Right lobe of liver (tissue), 6 donors: ENCODE measurements at regions not wholly inside any gene's neighbourhood (a gene's known extent, or its start where the extent isn't known, plus 50 kb on each side); places are given as distances from the start of the nearest gene placed in this dataset.

Experiments
- ATAC-seq, 4 donors: fragments of 200-7000 bp; cut with Tn5 transposase; one replicate each; pipeline ENCODE4 v1.9.1; 2020; ENCODE audit warnings: mild to moderate bottlenecking in 4 of 4, moderate library complexity in 4 of 4
- DNase-seq, 3 donors: peaks; one replicate each; pipeline ENCODE4 v3.0.0-alpha.2; 2020
- H3K27ac ChIP-seq, 3 donors: fragments of 200-600 bp; one replicate each; pipeline ENCODE4 v1.8.0; 2022
- H3K27me3 ChIP-seq, 2 donors: fragments of 200-600 bp; one replicate each; pipeline ENCODE4 v1.8.0; 2022
- H3K36me3 ChIP-seq, 4 donors: fragments of 200-600 bp; sonication (generic) in 1 of 4; one replicate each; pipeline versions ENCODE4 v1.5.1 to v1.8.0; 2017 to 2022; ENCODE audit warnings: control low read depth in 1 of 4
- H3K4me1 ChIP-seq, 4 donors: fragments of 200-600 bp; sonication (generic) in 1 of 4; one replicate each; pipeline versions ENCODE4 v1.5.1 to v1.8.0; 2017 to 2022; ENCODE audit warnings: control low read depth in 1 of 4
- H3K4me3 ChIP-seq, 3 donors: fragments of 200-600 bp; one replicate each; pipeline ENCODE4 v1.8.0; 2022
- H3K9me3 ChIP-seq, 4 donors: fragments of 200-600 bp; sonication (generic) in 1 of 4; one replicate each; pipeline versions ENCODE4 v1.5.1 to v1.8.0; 2017 to 2022; ENCODE audit warnings: control low read depth in 1 of 4
- CTCF ChIP-seq, 4 donors: fragments of 200-600 bp in 3 of 4; fragments of 450-650 bp in 1 of 4; IDR thresholded peaks; one replicate each; pipeline versions ENCODE4 v1.5.1 to v1.8.0; 2016 to 2022; ENCODE audit warnings: antibody characterized with exemption in 4 of 4, mild to moderate bottlenecking in 2 of 4
- POLR2A ChIP-seq: fragments of 450-650 bp; IDR thresholded peaks from one replicate; pipeline ENCODE4 v1.6.1; 2017; ENCODE audit warnings: antibody characterized with exemption, mild to moderate bottlenecking
- WGBS: methylation state at CpG from one replicate; pipeline ENCODE4 v1.1.6; 2018; ENCODE audit warnings: low coverage, low lambda C conversion rate; ENCODE audit not compliant: insufficient coverage; ENCODE audit errors: missing lambda C conversion rate; 5-methylcytosine and 5-hydroxymethylcytosine counted together
- intact Hi-C, 2 donors: fragments of 100-400 bp; cut with DNase I; formaldehyde crosslinking; loops; one replicate each; pipeline versions ENCODE4 v1.11.2 to v1.14.1; 2022
- donor health status: DM: no; HTN: yes; CAD: no.
- donor health status: DM: no; HTN: no; CAD: no.
- donor health status: DM: no; HTN: no; CAD: no.
- donor health status: DM: no; HTN: yes; CAD: no.
- donor health status: DM: no; HTN: yes; CAD: no.

GRCh38 chr6:167719920-167720319, 106.8 kb upstream of the AFDN start:
- Histone ChIP-seq H3K4me3 (no peak overlapping the region), H3K27me3 (no peaks in the 10 kb centered on the region), H3K36me3 (no peaks in the 10 kb centered on the region), H3K27ac (no peak overlapping the region), H3K4me1 (no peaks in the 10 kb centered on the region), H3K9me3 (no peaks in the 10 kb centered on the region)
- ATAC-seq = peak in 1 of 4 donors; percentile 25
- intact Hi-C loops = no loop called here
- WGBS = 83% methylated on average over 5 of the region's 23 CpGs
- peak in 1 of 3 donors; percentile 26 for DNase-seq
- TF ChIP-seq CTCF (IDR thresholded peaks at IDR 0.05) (no peak), POLR2A (no peak)

DNA sequence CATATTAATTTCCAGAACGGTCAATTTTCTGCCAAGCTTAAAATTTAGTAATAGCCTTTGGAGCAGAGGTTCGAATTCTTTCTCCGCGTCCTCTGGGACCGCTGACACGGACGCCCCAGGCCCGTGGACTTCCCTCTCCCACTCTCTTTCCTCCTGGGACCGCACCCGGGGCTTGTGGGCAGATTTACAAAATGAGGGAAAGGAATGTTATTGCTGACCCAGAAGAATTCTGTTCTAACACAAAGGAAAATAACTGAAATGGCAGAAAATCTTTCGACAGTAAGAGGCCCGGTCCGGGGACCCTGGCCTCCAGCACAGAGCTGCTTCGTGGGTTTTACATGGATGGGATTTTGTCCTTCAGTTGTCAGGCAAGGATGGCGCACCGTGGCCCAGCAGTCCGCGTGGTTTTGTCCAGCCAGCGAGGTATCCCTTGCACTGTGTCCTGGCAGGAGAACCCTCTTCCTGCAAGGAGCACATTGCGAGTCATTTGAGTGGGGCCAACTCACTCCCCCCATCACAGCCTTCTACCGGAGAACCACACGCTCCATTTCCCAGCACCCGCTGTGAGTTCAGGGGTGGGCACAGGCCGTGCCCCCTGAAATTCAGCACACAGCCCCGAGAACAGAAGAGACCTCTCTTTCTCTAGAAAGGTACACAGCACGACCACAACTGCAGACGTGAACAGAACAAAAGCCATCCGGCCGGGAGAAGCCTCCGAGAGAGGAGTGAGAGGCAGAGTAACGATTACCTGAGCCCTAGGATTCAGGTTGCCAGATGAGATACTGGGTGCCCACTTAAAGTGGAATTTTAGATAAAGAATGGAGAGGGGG, 106.0 kb upstream of the AFDN start:
- intact Hi-C loops = no loop called here
- 75% methylated on average over 23 of the region's 31 CpGs for WGBS
- DNase-seq = peak in 1 of 3 donors; percentile 35

GRCh38 chr6:167721291-167721690, 105.4 kb upstream of the AFDN start:
- intact Hi-C loops = no loop called here
- Histone ChIP-seq H3K27ac (no peak overlapping the region), H3K27me3 (no peaks in the 10 kb centered on the region), H3K4me3 (no peak overlapping the region), H3K36me3 (no peaks in the 10 kb centered on the region), H3K9me3 (no peaks in the 10 kb centered on the region), H3K4me1 (no peaks in the 10 kb centered on the region)
- WGBS = 88% methylated on average over 5 of the region's 10 CpGs
- DNase-seq (peak in 1 of 3 donors; percentile 31), ATAC-seq (no peak)
- TF ChIP-seq CTCF (IDR thresholded peaks at IDR 0.05) = no peak
- TF ChIP-seq POLR2A = no peak

More for the DNA sequence above, 106.0 kb upstream of the AFDN start:
- Histone ChIP-seq H3K36me3 (no peaks in the 10 kb centered on the region), H3K4me1 (no peaks in the 10 kb centered on the region), H3K4me3 (no peak overlapping the region), H3K9me3 (no peaks in the 10 kb centered on the region), H3K27me3 (no peaks in the 10 kb centered on the region), H3K27ac (no peak overlapping the region)
- no peak for ATAC-seq
- TF ChIP-seq CTCF (IDR thresholded peaks at IDR 0.05) (no peak), POLR2A (no peak)

DNA sequence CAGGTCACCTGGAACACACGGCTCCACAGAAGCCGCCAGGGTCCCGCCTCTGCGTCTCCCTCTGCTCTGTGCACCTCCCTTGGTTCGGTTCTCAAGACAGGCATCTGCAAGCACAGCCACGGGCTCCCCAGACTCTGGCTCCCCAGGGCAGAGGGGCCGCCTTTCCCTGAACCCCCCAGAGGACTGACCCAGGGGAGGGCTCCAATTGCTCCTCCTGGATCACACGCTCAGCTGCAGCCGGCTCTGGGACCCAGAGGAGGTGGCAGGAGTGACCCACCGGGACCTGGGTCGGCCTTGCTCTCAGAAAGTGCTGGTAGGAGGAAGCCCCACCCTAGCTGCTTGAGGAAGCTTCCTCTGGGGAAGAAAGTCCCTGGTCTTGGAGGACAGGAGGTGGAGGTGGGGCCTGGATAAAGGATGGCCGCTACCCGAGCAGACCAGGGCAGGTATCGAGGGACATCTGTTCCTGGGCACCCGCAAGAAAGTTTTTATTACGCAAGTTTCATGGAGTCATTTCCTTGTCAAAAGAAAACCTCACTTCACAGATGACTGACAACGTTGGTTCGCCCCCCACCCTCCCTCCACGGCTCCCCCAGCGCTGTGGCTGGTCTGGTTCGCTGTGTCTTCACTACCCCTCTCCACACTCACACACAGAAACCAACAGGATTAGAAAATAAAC, 103.9 kb upstream of the AFDN start:
- Histone ChIP-seq H3K36me3 (no peaks in the 10 kb centered on the region), H3K4me1 (no peaks in the 10 kb centered on the region), H3K4me3 (no peak overlapping the region), H3K9me3 (no peaks in the 10 kb centered on the region), H3K27ac (no peak overlapping the region), H3K27me3 (no peaks in the 10 kb centered on the region)
- WGBS = 77% methylated on average over 14 of the region's 21 CpGs
- DNase-seq = peak in 1 of 3 donors; percentile 32
- ATAC-seq = peak in 1 of 4 donors; percentile 28
- intact Hi-C loops = no loop called here
- no peak for TF ChIP-seq CTCF (IDR thresholded peaks at IDR 0.05)
- no peak for TF ChIP-seq POLR2A
